Activated CD4-positive, alpha-beta T cell treated with anti-CD3 and anti-CD28 coated beads, Interleukin-2, amount 50 U/mL, for 1 hour (primary cell): ENCODE measurements at regions not wholly inside any gene's neighbourhood (a gene's known extent, or its start where the extent isn't known, plus 50 kb on each side); places are given as distances from the start of the nearest gene placed in this dataset.
"Not testable (repeated sequence)": the region's sequence is repeated elsewhere in the genome, so short reads cannot be mapped to it uniquely, and the experiment has no call there.

ENCODE experiments used
- DNase-seq: peaks from one replicate; pipeline ENCODE4 v3.0.0-alpha.2; 2020

DNA sequence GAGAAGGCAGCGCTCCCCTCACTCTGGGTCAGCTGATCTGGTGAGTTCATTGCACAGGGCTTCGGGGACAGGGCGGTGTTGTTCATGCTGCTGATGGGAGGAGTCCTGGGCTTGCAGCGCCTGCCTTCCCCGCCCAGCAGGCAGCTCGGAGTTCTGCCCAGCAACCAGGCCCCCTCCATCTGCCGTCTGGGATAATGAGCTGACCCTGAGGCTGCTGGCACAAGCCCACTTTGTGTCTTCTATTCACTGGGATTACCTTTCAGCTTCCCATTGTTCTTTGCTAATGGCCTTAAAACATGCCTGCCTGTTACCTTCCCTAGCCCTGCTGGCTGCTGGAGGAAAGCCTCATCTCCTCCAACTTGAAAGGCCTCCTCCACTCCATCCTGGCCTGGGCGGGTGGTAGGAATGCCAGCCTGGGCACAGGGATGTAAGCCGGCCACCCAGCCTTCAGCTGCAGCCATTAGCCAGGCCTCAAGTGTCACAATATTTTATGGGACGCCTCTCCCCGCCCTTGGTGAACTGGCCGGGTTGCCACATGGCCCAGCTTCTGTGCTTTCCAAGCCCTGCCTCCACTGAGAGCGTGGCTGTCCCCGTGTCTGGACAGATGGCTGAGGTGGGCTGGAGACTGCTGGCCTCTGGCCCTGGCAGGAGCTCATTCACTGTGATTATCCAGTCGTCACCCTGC is 70.4 kb downstream of the GADD45G start:
- no peak for DNase-seq

DNA sequence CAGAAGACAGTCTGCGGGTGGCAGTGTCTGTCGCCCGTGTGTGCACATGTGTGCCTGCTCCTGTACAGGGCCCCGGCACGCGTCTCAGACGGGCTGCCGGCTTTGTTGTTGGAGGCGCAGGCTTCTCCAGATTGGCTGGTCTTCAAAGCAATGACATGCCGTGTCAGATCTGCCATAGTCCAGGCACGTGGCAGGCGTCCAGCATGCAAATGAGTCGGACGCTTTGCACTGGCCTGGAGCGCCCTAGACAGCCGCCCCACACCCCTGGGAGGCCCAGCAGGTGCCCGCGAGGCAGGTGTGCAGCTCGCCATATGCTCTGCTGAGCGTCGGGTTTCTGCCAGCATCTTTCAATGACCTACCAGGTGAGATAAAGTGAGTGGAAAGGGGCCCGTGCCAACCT is 71.5 kb downstream of the GADD45G start:
- DNase-seq, result no peak

DNA sequence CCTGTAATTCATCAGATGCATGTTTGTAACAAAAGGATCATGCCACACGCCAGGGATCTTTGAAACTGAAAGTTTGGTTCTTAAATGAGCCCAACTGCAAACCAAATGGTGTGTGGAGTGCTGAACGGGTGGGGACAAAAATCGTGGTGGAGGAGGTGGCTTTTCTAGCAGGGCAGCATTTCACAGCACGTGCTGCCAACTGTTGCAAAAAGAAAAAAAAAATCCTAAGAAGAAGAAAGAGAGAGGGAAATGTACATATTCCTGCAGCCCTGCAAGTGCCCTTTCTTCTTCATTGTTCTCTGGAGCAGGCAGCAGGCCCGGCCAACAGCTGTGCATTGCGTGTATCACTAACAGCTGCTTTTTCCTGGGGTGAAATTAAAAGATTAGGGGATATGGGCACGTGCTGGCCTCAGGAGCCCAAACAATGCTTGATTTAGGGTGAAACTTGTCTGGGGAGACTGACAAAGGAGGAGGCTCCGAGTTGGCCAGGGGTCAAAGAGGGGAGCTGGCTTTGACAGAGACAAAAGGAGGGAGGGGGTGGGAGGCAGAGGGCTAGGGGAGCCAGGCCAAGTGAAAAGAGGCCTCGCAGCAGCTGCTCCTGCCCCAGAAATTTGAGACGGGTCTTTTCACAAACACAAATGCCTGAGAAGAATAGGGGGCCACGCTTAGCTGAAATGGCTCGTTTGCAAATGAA is 73.0 kb downstream of the GADD45G start:
- no peak for DNase-seq

DNA sequence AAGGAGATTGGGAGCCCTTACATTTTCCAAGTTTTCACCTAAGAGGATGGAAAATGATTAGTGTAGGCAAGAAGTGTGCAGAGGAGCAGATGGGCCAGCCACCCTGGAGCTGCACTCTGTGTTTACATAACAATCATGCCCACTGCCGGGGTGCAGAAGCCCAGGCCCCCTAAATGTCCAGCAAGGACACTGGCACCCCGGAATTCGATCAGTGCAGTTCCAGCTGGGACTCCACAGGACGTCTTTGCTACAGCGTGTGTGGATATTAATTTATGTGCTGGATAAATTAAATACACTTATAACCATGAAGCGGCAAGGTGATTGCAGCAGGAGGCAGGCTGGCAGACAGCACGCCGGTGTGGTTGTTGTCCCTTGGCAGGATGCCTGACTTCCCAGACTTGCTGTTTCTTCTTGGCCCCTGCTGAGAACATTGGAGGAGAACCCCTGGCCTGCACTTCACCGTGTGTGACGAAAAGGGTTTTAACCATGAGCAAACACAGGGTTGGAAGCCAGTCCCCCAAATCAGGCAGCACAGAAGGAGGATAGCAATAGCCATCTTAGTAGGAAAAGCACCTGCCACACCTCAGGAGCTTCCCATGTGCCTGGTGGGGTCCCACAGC is 73.7 kb downstream of the GADD45G start:
- no peak for DNase-seq

DNA sequence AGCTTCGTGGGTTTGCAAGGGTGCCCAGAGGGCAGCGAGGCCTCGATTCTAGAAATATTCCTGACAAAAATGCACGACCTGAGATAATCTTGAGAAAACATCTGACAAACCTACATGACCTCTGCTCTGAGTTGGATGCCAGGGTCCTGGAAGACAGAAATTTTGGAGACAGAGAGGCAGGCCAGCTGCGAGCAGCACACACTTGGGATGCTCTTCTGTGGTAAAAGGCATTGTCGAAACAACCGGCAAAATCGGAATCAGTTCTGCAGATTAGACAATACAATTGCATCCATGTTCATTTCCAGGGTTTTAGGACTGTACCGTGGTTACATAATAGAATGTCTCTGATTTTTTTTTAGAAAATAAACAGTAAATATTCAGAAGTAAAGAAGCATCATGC is 74.2 kb downstream of the GADD45G start:
- no peak for DNase-seq

DNA sequence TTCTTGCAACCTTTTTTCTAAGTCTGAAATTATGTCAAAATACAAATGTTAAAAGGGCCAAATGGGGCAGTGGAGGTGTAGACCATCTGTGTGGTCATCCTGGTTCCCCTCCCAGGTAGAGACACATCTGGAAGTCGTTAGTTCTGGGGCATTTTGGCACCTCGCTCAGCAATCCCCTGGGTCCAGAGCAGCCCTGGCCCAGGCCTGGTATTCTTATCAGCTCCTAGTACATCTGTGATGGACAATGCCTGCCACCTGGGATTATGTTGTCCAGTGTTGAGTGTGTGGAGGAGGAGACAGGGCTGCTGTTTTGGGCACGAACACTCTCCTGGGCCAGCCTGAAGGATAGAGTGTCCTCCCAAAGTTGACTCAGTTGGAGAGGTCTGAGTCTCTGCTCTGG is 74.8 kb downstream of the GADD45G start:
- no peak for DNase-seq

DNA sequence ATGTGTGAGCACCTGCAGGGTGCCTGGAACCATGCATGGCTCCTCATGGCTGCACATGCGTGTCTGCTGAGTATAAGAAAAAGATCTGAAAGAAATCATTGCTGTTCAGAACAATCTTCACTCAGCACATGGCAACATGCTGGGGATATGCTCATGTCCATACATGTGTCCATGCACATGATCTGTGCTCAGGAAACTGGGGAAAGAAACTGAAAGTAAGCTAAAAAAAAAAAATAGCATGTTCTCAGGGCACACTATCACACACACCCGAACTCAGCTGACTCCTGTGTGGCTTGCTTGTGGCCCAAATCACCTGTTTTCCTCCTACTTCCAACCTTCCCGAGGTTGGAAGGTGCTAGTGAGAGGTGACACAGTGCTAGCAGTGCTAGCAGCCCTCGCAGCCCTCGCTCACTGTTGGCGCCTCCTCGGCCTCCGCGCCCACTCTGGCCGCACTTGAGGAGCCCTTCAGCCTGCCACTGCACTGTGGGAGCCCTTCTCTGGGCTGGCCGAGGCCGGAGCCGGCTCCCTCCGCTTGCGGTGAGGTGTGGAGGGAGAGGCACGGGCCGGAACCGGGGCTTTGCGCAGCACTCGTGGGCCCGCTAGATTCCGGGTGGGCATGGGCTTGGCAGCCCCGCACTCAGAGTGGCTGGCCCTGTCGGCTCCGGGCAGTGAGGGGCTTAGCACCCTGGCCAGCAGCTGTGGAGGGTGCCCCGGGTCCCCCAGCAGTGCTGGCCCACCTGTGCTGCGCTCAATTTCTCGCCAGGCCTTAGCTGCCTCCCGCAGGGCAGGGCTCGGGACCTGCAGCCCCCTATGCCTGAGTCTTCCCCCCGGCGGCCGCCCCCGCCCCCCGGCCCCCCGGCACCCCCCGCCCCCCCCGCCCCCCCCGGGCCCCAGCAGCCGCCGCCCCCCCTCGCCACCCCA is 76.0 kb downstream of the GADD45G start:
- no peak for DNase-seq

DNA sequence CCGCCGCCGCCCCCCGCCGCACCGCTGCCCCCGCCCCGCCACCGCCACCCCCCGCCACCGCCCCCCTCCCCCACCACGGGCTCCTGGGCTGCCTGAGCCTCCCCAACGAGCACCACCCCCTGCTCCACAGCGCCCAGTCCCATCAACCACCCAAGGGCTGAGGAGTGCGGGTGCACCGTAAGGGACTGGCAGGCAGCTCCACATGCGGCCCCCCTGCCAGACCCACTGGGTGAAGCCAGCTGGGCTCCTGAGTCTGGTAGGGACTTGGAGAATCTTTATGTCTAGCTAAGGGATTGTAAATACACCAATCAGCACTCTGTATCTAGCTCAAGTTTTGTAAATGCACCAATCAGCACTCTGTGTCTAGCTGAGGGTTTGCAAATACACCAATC is 76.7 kb downstream of the GADD45G start:
- not testable (repeated sequence) for DNase-seq

DNA sequence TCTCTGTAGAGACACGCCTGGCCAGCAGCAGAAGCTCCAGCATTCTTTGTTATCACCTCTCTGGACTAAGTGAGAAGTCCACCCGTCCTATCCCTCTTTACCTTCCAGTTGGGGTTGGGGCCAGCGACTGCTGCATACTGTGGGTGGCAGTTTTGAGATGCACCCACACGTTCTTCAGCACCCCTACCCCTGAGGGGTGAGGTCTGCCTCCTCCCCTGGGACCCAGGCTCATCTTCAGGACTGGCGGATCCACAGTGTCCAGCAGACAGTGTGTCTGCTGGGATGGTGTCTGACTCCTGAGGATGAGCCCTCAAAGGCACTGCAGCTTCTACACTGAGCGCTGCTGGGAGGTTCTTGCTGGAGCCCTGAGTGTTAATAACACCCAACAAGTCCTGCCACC is 78.8 kb downstream of the GADD45G start:
- no peak for DNase-seq

DNA sequence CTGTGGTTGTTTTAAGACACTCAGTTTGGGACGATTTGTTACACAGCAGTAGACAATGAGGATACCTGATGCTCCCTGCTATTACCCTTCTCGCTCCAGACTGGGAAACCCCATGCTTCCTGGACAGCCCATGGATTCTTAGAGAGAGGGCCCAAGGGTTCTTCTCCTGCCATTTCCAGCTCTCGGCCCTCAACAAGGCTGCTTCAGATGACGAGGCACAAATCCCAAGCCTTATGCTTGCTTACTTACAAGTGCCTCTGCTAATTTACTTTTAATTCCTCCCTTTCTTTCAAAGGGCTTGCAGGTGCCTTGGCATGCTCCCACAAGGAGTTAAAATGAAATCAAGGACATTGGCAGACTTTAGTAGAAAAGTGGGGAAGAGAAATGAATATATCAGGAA is 79.4 kb downstream of the GADD45G start:
- DNase-seq, result no peak

DNA sequence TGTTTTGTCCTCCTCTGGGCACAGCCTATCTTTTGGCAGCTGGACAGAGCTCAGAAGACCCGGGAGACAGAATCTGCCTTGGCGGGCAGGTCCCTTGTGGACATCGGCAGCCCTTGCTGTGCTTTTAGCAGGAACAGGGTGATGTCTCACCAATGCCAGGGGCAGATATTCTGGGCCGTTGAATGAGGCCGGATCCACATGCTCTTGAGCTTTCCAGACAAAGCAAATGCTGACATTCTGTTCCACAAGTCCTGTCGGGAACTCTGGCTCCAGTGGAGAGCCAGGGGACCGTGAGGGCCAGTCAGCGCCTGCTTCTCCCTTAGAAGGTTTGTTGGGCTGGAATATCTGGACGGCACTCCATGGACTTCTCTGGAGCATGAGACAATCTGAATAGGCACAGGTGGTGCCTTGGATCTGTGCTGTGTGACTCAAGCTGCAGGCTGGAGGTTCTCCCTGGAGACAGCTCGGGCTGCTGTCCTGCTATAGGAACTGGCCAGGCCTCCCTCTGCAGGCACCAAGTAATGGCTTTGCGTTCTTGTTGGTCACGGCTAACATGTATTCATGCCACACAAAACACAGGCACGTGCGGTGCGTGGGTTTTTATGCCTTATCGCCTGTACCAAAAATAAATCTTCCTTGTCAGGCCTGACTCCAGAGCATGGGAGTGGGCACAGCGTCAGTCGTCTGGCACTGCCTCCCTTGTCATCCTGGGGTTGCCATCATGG is 80.3 kb downstream of the GADD45G start:
- DNase-seq, result no peak

DNA sequence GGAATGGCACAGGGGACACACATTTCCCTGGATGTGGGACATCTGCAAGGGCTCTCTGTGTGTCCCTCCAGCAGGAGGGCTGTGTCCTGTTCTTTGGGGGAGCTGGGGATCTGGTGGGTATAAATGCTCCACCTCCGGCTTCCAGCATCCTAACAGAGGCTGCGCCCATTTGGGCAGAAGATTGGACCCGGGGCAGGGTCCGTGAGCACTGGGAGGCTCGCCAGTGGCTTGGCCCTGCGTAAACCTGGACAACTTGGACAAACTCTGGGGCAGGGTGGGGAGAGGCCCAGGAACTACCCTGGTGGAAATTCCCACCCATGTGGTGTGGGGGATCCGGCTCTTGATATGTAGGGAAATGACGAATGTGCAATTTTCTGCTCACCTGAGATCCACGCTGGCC is 80.9 kb downstream of the GADD45G start:
- DNase-seq, result no peak

DNA sequence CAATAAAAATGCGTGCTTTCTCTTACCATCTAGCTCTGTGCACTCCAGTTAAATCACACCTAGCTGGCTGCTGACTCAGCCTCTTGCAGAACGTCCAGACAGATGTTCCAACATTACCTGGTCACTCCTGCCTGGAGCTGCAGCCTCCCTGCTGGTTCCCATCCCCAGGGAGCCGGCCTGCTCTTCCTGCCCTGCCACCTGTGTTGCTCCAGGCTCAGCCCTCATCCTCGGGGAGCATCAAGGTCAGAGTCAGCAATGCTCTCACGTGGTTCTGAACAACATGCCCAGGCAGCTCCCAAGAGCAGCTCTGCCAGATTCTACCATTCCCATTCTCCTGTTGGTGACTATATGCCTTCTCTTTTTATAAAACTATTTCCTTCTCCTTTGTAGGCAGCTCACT is 81.3 kb downstream of the GADD45G start:
- no peak for DNase-seq

DNA sequence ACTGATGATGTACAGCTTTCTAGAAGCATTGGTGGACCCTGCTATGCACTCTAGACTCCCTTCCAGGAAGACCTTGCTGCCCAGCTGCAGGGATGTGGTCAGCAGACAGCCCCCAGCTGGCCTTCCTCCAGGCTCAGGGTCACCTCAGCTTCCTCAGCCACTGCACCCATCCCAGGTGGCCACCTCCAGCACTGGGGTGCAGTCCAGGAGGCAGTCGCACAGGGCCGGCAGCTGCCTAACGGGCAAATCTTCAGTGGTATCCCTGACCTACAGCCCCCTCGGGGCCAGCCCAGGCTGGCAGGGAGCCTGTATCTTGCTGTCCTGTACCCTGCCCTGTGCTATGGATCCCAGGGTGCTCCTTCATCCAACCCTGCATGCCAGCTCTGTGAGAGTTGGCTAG is 81.8 kb downstream of the GADD45G start:
- DNase-seq, result no peak

DNA sequence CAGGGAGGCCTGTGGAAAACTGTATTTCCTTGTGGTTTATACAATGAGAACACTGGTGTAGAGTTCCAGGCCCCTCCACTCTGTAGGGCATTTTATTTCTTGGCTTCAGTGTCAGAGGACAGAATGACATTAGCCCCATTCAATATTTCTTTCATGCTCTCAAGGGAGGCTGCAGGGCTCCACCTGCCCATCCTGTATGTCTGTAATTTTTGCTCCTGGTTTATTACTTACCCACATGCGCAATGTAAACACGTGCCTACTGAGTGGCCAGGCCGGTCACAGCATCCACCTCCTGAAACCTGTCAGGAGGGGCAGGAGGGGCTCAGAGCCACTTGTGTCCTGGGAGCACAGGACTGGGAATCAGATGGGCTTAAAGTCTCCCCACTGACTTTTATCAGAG is 82.4 kb downstream of the GADD45G start:
- DNase-seq, result no peak

DNA sequence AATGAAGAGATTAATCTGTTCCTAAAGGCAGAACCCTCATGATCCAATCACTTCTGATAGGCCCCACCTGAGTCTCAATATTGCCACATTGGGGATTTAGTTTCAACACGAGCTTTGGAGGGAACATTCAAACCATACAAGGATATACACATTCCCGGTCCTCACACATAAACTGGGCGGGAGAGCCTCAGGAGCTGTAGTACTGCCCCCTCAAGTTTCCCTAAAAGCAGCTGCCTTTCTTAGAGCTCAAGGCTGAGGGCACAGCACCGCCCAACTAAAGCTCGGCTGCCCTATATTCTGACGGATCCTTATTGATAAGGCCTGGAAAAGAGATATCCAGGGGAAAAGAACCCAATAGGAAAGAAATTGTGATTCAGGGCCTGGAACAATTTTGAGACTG is 83.0 kb downstream of the GADD45G start:
- DNase-seq, result no peak

DNA sequence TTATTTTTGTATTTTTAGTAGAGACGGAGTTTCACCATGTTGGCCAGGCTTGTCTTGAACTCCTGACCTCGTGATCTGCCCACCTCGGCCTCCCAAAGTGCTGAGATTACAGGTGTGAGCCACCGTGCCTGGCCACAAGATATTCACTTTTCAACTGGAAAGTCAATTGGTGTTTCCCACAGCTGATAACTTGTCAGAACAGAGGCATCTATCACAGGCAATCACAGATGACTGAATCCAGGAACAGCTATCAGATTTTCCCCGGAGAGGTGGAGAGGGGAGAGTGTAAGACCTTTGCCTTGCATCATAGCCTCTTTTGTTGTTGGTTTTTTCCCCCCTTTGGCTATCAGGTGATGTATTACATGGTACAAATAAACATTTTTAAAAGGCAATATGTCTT is 84.5 kb downstream of the GADD45G start:
- DNase-seq, result not testable (repeated sequence)

DNA sequence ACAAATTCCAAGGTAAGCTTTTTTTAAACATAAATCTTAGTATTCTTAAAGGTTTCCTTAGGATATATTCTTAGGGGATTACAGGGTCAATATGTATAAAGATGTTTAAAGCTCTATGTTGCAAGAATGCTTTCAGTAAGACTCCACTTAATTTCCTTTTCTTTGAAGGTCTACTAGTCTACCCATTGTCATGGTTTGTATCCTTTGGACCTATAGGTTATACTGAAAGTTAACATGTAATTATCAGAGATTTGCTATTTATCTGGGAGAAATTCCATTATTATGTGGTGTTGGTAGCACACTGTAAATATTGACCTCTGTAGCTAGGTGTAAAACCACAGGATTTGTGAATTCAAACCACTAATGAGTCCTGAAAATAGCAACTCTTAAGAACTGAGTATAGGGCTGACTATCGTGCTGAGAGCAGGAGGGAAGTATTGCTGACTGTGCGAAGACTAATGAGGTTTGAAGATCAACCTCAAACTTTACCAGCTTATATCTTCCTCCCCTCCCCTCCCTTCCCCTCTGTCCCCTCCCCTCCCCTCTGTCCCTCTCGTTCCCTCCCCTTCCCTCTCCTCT is 85.6 kb downstream of the GADD45G start:
- DNase-seq, result no peak

DNA sequence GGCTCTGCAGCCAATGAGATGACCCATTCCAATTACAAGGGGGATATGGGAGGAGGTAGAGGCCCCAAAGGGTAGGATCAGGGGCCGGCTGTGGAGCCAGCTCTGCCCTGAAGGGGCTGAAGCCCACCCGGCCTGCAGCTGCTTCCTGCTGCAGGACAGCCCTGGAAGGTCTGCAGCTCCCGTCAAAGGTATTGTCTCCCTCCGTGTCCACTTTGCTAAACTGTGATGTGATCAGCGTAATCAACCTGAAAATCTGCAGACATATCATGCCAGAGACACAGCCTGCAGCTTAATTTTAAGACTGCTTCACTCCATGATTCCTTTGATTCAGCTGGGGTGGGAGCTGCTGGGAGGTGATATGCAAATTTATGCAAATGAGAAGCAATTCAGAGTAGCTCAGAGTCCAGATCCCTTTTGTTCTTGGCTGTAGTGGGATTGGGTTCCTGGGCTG is 90.7 kb downstream of the GADD45G start:
- no peak for DNase-seq

DNA sequence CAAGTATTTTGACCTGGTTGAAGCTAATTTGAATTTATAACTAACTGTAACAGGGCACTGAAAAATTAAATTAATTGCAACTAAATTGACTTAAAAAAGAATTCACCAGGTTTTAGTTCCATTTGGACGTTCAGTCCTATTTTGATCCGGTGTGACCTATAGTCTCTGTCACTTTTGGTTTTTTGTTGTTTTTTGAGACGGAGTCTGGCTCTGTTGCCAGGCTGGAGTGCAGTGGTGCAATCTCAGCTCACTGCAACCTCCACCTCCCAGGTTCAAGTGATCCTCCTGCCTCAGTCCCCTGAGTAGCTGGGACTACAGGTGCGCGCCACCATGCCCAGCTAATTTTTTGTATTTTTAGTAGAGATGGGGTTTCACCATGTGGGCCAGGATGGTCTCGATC is 91.2 kb downstream of the GADD45G start:
- DNase-seq, result not testable (repeated sequence)

DNA sequence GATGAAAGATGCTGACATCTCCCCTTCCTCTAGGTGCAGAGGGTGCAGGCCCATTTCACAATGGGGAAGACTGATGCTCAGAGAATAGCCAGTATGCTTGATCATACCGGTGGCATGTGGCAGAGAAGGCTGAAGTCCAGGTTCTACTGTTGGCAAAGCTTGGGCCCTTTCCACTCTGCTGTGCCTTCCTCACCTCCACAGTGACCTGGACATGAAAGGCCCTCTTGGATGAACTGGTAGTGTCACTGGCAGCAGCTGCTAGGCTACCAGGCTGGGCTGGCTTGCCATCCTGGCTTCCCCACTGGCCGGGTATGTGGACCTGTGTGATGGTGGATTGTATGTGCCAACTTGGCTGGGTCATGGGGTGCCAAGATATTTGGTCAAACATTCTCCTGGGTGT is 92.0 kb downstream of the GADD45G start:
- DNase-seq, result no peak

DNA sequence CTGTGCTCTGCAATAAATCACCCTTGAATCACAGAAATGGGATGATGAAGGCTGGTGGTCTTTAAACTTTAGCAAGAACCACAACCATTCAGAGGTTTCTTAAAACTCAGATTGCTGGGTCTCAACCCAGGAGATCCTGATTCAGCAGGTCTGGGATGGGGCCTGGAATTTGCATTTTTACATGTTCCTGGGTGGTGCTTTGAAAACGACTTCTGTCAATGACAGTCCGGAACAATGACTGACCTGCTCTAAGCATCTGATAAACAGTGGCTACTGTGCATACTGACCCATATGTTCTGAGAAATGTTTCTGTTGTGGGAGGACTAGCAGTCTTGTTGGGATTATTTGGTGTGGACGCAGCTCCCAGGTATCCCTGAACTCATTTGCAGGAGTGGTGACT is 92.7 kb downstream of the GADD45G start:
- DNase-seq, result no peak
